ENCODE measurements at regions not wholly inside any gene's neighbourhood (a gene's known extent, or its start where the extent isn't known, plus 50 kb on each side); places are given as distances from the start of the nearest gene placed in this dataset.
A peak's percentile ranks its signal among the peaks of the same experiment; 100 is the strongest.

- WGBS, 2 donors, result 32 to 49% methylated on average over 7 of the region's 7 CpGs
- TF ChIP-seq POLR2AphosphoS5 (IDR thresholded peaks at IDR 0.05) (no peak), EP300 (IDR thresholded peaks at IDR 0.05) (no peak), POLR2A (IDR thresholded peaks at IDR 0.05) (no peak), CTCF (IDR thresholded peaks at IDR 0.05) (no peak)
- DNase-seq, result no peak
- intact Hi-C loops (cut with DNase I), result no loop called here
- peaks cover 0 to 21% (median 16%) of the 10 kb centered on the region in 4 donors for H3K4me1 ChIP-seq
- H3K4me3 ChIP-seq, result no peak overlapping the region
- H3K9me3 ChIP-seq, result no peaks in the 10 kb centered on the region
- no peaks in the 10 kb centered on the region for H3K36me3 ChIP-seq
- H3K27ac ChIP-seq, result no peak overlapping the region
- peaks cover 21 to 38% (median 30%) of the 10 kb centered on the region in 3 donors for H3K27me3 ChIP-seq
Observed at GRCh38 chr10:23692736-23693135, 253.9 kb downstream of the OTUD1 start.

GRCh38 chr10:23693501-23693901, 254.6 kb downstream of the OTUD1 start:
- Histone ChIP-seq H3K9me3 (no peaks in the 10 kb centered on the region), H3K4me1 (peaks cover 0 to 21% (median 16%) of the 10 kb centered on the region in 4 donors), H3K4me3 (no peak overlapping the region), H3K36me3 (no peaks in the 10 kb centered on the region), H3K27me3 (peaks cover 21 to 38% (median 30%) of the 10 kb centered on the region in 3 donors), H3K27ac (no peak overlapping the region)
- no peak for DNase-seq
- 5 to 10% methylated on average over 23 of the region's 23 CpGs for WGBS, 2 donors
- TF ChIP-seq POLR2A (IDR thresholded peaks at IDR 0.05) (no peak), EP300 (IDR thresholded peaks at IDR 0.05) (no peak), CTCF (IDR thresholded peaks at IDR 0.05) (no peak), POLR2AphosphoS5 (IDR thresholded peaks at IDR 0.05) (no peak)
- intact Hi-C loops (cut with DNase I), result no loop called here

GRCh38 chr10:23693925-23694324, 255.1 kb downstream of the OTUD1 start:
- intact Hi-C loops (cut with DNase I), result no loop called here
- no peak for TF ChIP-seq POLR2AphosphoS5 (IDR thresholded peaks at IDR 0.05)
- no peak for TF ChIP-seq POLR2A (IDR thresholded peaks at IDR 0.05)
- no peak for TF ChIP-seq EP300 (IDR thresholded peaks at IDR 0.05)
- no peak for TF ChIP-seq CTCF (IDR thresholded peaks at IDR 0.05)
- no peaks in the 10 kb centered on the region for H3K9me3 ChIP-seq
- DNase-seq, result no peak
- peaks cover 21 to 38% (median 30%) of the 10 kb centered on the region in 3 donors for H3K27me3 ChIP-seq
- no peaks in the 10 kb centered on the region for H3K36me3 ChIP-seq
- H3K27ac ChIP-seq, result no peak overlapping the region
- 5 to 13% methylated on average over 18 of the region's 18 CpGs for WGBS, 2 donors
- H3K4me3 ChIP-seq, result no peak overlapping the region
- H3K4me1 ChIP-seq, result peaks cover 0 to 21% (median 16%) of the 10 kb centered on the region in 4 donors

GRCh38 chr10:23694446-23694920, 255.6 kb downstream of the OTUD1 start:
- H3K27me3 ChIP-seq, result peaks cover 21 to 38% (median 30%) of the 10 kb centered on the region in 3 donors
- peaks cover 0 to 21% (median 16%) of the 10 kb centered on the region in 4 donors for H3K4me1 ChIP-seq
- no peaks in the 10 kb centered on the region for H3K9me3 ChIP-seq
- no peak for DNase-seq
- peak overlapping the region in 3 of 4 donors; percentile 14 to 40 (median 28) for H3K4me3 ChIP-seq
- no peaks in the 10 kb centered on the region for H3K36me3 ChIP-seq
- intact Hi-C loops (cut with DNase I), result no loop called here
- no peak overlapping the region for H3K27ac ChIP-seq
- WGBS, 2 donors, result 1 to 6% methylated on average over 49 of the region's 49 CpGs
- TF ChIP-seq POLR2A (IDR thresholded peaks at IDR 0.05), result no peak
- TF ChIP-seq EP300 (IDR thresholded peaks at IDR 0.05), result no peak
- TF ChIP-seq POLR2AphosphoS5 (IDR thresholded peaks at IDR 0.05), result no peak
- TF ChIP-seq CTCF (IDR thresholded peaks at IDR 0.05), result no peak

All from sigmoid colon (tissue), 6 donors.